ENCODE measurements at regions not wholly inside any gene's neighbourhood (a gene's known extent, or its start where the extent isn't known, plus 50 kb on each side); places are given as distances from the start of the nearest gene placed in this dataset.

DNA sequence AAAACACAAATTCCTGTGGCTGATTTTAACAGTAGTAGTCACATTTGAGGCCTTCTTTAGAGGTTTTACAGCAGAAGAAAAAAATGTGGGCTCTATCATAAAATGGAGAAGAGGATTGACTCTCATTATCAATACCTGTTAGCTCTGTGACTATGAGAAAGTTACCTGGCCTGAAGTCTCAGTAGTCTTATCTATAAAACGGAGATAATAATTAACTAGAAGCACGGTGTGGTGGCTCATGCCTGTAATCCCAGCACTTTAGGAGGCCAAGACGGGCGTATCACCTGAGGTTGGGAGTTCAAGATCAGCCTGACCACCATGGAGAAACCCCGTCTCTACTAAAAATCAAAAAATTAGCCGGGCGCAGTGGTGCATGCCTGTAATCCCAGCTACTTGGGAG lies 90.4 kb upstream of the PLPPR4 start:
- Histone ChIP-seq H3K27ac (ENCODE audit: insufficient read length, low read depth, low read length) (no peak overlapping the region), H4K20me1 (ENCODE audit: control insufficient read depth, insufficient read depth, insufficient read length) (no peaks in the 10 kb centered on the region), H2BK120ac (ENCODE audit: low read depth, low read length, poor library complexity, severe bottlenecking) (no peak overlapping the region), H3K14ac (ENCODE audit: insufficient read depth, low read length) (no peak overlapping the region), H2BK15ac (ENCODE audit: low read depth, low read length) (no peak overlapping the region), H3K9ac (ENCODE audit: extremely low read depth, insufficient read length, low read length) (no peak overlapping the region), H3K18ac (ENCODE audit: insufficient read length, low read depth, low read length) (no peak overlapping the region), H3K79me1 (ENCODE audit: insufficient read depth, low read depth, low read length, poor library complexity, severe bottlenecking) (no peaks in the 10 kb centered on the region), H2BK12ac (ENCODE audit: insufficient read length, low read depth, low read length) (no peak overlapping the region), H3K27me3 (ENCODE audit: insufficient read depth, low read length) (no peaks in the 10 kb centered on the region), H3T11ph (ENCODE audit: low read length) (no peak overlapping the region), H3K9me3 (ENCODE audit: control insufficient read depth, low read depth, low read length) (no peaks in the 10 kb centered on the region), H4K91ac (ENCODE audit: insufficient read length, low read depth, low read length) (no peak overlapping the region), H4K8ac (replicated peaks; ENCODE audit: insufficient read length, low read depth, low read length) (no peak overlapping the region), H3K23me2 (ENCODE audit: insufficient read length, low read depth, low read length, poor library complexity, severe bottlenecking) (no peaks in the 10 kb centered on the region), H4K5ac (ENCODE audit: insufficient read length, low read depth, low read length) (no peak overlapping the region), H3K4ac (ENCODE audit: low read depth, low read length) (no peak overlapping the region), H3K79me2 (ENCODE audit: insufficient read depth, low read length) (no peaks in the 10 kb centered on the region), H3K23ac (ENCODE audit: insufficient read length, low read depth, low read length) (no peak overlapping the region), H3K4me1 (ENCODE audit: insufficient read depth, low read length) (no peaks in the 10 kb centered on the region), H2AK5ac (ENCODE audit: insufficient read length, low read length) (no peak overlapping the region), H2BK5ac (ENCODE audit: insufficient read length, low read length) (no peak overlapping the region), H2BK20ac (ENCODE audit: low read depth, low read length, poor library complexity, severe bottlenecking) (no peak overlapping the region), H2AFZ (ENCODE audit: low read length) (no peak overlapping the region), H3K56ac (ENCODE audit: insufficient read length, low read depth, low read length) (no peak overlapping the region), H3K4me2 (ENCODE audit: insufficient read depth, insufficient read length, low read length) (no peak overlapping the region)
- H3K9me3 Mint-ChIP-seq: no peaks in the 10 kb centered on the region
- H3K27me3 Mint-ChIP-seq (ENCODE audit: low read depth): no peaks in the 10 kb centered on the region
- H3K27ac Mint-ChIP-seq: no peak overlapping the region
- H3K4me1 Mint-ChIP-seq: no peaks in the 10 kb centered on the region
- DNase-seq: no peak
- no peak overlapping the region for H3K4me3 Mint-ChIP-seq
- TF ChIP-seq, protein P1, sequence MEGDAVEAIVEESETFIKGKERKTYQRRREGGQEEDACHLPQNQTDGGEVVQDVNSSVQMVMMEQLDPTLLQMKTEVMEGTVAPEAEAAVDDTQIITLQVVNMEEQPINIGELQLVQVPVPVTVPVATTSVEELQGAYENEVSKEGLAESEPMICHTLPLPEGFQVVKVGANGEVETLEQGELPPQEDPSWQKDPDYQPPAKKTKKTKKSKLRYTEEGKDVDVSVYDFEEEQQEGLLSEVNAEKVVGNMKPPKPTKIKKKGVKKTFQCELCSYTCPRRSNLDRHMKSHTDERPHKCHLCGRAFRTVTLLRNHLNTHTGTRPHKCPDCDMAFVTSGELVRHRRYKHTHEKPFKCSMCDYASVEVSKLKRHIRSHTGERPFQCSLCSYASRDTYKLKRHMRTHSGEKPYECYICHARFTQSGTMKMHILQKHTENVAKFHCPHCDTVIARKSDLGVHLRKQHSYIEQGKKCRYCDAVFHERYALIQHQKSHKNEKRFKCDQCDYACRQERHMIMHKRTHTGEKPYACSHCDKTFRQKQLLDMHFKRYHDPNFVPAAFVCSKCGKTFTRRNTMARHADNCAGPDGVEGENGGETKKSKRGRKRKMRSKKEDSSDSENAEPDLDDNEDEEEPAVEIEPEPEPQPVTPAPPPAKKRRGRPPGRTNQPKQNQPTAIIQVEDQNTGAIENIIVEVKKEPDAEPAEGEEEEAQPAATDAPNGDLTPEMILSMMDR (conservative IDR thresholded peaks at IDR 0.05): no peak
- H3K36me3 Mint-ChIP-seq (ENCODE audit: insufficient read depth in 1 of 3, low read depth in 3 of 3): no peaks in the 10 kb centered on the region
- no CpG with 5 or more reads among the region's 7 CpGs for WGBS (ENCODE audit: extremely low coverage, insufficient read length, low lambda C conversion rate)

Data from H9 (cell line).